ENCODE measurements at regions not wholly inside any gene's neighbourhood (a gene's known extent, or its start where the extent isn't known, plus 50 kb on each side); places are given as distances from the start of the nearest gene placed in this dataset.

- H3K27ac ChIP-seq (replicated peaks): no peak overlapping the region
- H3K4me3 ChIP-seq (replicated peaks; ENCODE audit: insufficient read depth, low read length): no peak overlapping the region
- no peaks in the 10 kb centered on the region for H3K27me3 ChIP-seq (ENCODE audit: insufficient read depth, poor library complexity, severe bottlenecking)
- DNase-seq (ENCODE audit: low read depth in 1 of 2, low spot score in 1 of 2): no peak
- no peak for TF ChIP-seq REST (IDR thresholded peaks at IDR 0.05; ENCODE audit: insufficient replicate concordance, low read depth)
- TF ChIP-seq SPI1 (IDR thresholded peaks at IDR 0.05; ENCODE audit: borderline replicate concordance, low read depth): no peak
- no peak for TF ChIP-seq GABPA (IDR thresholded peaks at IDR 0.05; ENCODE audit: low read depth)
- TF ChIP-seq, protein P1, sequence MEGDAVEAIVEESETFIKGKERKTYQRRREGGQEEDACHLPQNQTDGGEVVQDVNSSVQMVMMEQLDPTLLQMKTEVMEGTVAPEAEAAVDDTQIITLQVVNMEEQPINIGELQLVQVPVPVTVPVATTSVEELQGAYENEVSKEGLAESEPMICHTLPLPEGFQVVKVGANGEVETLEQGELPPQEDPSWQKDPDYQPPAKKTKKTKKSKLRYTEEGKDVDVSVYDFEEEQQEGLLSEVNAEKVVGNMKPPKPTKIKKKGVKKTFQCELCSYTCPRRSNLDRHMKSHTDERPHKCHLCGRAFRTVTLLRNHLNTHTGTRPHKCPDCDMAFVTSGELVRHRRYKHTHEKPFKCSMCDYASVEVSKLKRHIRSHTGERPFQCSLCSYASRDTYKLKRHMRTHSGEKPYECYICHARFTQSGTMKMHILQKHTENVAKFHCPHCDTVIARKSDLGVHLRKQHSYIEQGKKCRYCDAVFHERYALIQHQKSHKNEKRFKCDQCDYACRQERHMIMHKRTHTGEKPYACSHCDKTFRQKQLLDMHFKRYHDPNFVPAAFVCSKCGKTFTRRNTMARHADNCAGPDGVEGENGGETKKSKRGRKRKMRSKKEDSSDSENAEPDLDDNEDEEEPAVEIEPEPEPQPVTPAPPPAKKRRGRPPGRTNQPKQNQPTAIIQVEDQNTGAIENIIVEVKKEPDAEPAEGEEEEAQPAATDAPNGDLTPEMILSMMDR (IDR thresholded peaks at IDR 0.05; ENCODE audit: insufficient read depth, low read length): no peak
- no peak for TF ChIP-seq POLR2AphosphoS5 (IDR thresholded peaks at IDR 0.05; ENCODE audit: low read depth)
Measured at GRCh38 chr2:241981076-241981700, 111.7 kb downstream of the RTP5 start.

- no peaks in the 10 kb centered on the region for H3K27me3 ChIP-seq (ENCODE audit: insufficient read depth, poor library complexity, severe bottlenecking)
- no peak overlapping the region for H3K27ac ChIP-seq (replicated peaks)
- no peak overlapping the region for H3K4me3 ChIP-seq (replicated peaks; ENCODE audit: insufficient read depth, low read length)
- TF ChIP-seq GABPA (IDR thresholded peaks at IDR 0.05; ENCODE audit: low read depth) (no peak), POLR2AphosphoS5 (IDR thresholded peaks at IDR 0.05; ENCODE audit: low read depth) (no peak), SPI1 (IDR thresholded peaks at IDR 0.05; ENCODE audit: borderline replicate concordance, low read depth) (no peak)
- TF ChIP-seq, protein P1 (IDR thresholded peaks at IDR 0.05; ENCODE audit: insufficient read depth, low read length): no peak
- no peak for DNase-seq (ENCODE audit: low read depth in 1 of 2, low spot score in 1 of 2)
Measured at GRCh38 chr2:241982706-241983570, 113.4 kb downstream of the RTP5 start.

DNA sequence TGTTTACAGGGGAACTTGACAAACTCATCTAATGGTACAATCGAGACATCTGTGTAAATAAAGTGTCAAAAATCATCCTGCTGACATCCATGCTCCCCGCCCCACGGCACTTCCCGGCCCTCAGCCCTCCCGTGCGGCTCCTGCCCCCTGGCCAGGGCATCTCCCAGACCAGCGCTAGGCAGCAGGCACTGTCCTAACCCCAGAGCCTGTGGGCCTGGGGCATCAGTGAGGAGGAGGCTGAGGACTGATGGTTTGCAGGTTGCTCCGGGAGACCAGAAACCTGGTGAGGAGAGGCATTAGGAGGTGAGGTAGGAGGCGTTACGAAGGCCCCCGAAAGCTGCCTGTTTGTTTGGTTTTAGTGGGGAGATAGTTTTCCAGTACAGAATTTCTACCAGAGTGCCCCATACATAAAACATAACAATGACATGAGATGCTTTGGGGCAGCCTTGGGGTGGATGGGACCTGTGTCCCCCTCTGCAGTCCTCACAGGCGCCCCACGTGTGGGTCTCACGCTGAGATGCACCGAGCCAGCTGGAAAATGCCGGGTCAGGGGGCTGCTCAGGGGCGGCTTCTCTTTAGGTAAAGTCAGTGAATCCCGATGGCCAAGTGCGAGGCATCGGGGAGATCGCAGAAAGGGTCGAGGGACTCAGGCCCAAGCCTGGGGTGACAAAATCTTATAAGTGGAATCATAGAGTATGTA, 114.2 kb downstream of the RTP5 start:
- Histone ChIP-seq H3K4me3 (replicated peaks; ENCODE audit: insufficient read depth, low read length) (no peak overlapping the region), H3K27me3 (ENCODE audit: insufficient read depth, poor library complexity, severe bottlenecking) (no peaks in the 10 kb centered on the region), H3K27ac (replicated peaks) (no peak overlapping the region)
- DNase-seq (ENCODE audit: low read depth in 1 of 2, low spot score in 1 of 2): no peak
- TF ChIP-seq POLR2AphosphoS5 (IDR thresholded peaks at IDR 0.05; ENCODE audit: low read depth): no peak
- TF ChIP-seq, protein P1 (IDR thresholded peaks at IDR 0.05; ENCODE audit: insufficient read depth, low read length): no peak
- TF ChIP-seq GABPA (IDR thresholded peaks at IDR 0.05; ENCODE audit: low read depth): no peak

DNA sequence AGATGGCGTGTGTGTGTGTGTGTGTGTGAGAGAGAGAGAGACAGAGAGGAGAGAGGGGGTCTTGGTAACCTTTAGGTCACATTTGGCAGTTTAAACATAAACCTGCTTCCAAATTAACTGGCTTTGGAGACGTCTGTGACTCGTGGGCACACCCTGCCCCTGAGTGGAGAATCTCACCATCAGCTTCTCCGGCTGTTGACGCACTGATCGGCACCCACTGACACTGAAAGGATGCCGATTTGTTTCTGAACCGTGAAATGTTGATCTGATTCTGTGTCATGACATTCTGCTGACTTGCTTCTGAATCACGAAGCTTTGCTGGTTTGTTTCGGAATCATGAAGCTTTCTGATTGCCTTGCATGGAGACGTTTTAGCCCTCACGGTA, 114.7 kb downstream of the RTP5 start:
- H3K4me3 ChIP-seq (replicated peaks; ENCODE audit: insufficient read depth, low read length): no peak overlapping the region
- no peak for DNase-seq (ENCODE audit: low read depth in 1 of 2, low spot score in 1 of 2)
- TF ChIP-seq SPI1 (IDR thresholded peaks at IDR 0.05; ENCODE audit: borderline replicate concordance, low read depth): no peak
- no peak for TF ChIP-seq REST (IDR thresholded peaks at IDR 0.05; ENCODE audit: insufficient replicate concordance, low read depth)
- no peak for TF ChIP-seq GABPA (IDR thresholded peaks at IDR 0.05; ENCODE audit: low read depth)
- TF ChIP-seq POLR2AphosphoS5 (IDR thresholded peaks at IDR 0.05; ENCODE audit: low read depth): no peak
- TF ChIP-seq, protein P1 (IDR thresholded peaks at IDR 0.05; ENCODE audit: insufficient read depth, low read length): no peak
- no peaks in the 10 kb centered on the region for H3K27me3 ChIP-seq (ENCODE audit: insufficient read depth, poor library complexity, severe bottlenecking)
- no peak overlapping the region for H3K27ac ChIP-seq (replicated peaks)
